Adrenal gland (tissue), 9 donors: ENCODE measurements at regions not wholly inside any gene's neighbourhood (a gene's known extent, or its start where the extent isn't known, plus 50 kb on each side); places are given as distances from the start of the nearest gene placed in this dataset.

ENCODE experiments used
- DNase-seq, 7 donors: peaks; one replicate each; pipeline ENCODE4 v3.0.0-alpha.2; 2019 to 2020
- H3K27ac ChIP-seq, 5 donors: fragments of 200-600 bp; sonication (generic) in 4 of 5; 1 replicate in 3 of 5; 2 replicates in 2 of 5; pipeline versions ENCODE4 v1.5.1 to v1.8.0; 2016 to 2020; ENCODE audit warnings: mild to moderate bottlenecking in 1 of 5
- H3K27me3 ChIP-seq: fragments of 200-600 bp; 2 replicates; pipeline ENCODE4 v1.8.0; 2021
- H3K36me3 ChIP-seq, 2 donors: fragments of 200-600 bp; replicated peaks in 1 of 2; 1 replicate in 1 of 2; 2 replicates in 1 of 2; pipeline versions ENCODE4 v1.5.1 to v1.8.0; 2018 to 2022
- H3K4me1 ChIP-seq, 2 donors: fragments of 200-600 bp; replicated peaks in 1 of 2; 1 replicate in 1 of 2; 2 replicates in 1 of 2; pipeline versions ENCODE4 v1.5.1 to v1.8.0; 2018 to 2021
- H3K4me3 ChIP-seq, 4 donors: fragments of 200-600 bp; sonication (generic) in 3 of 4; one replicate each; pipeline ENCODE4 v1.5.1; 2016 to 2018
- H3K9me3 ChIP-seq, 3 donors: fragments of 200-600 bp; sonication (generic) in 1 of 3; replicated peaks in 1 of 3; 1 replicate in 2 of 3; 2 replicates in 1 of 3; pipeline versions ENCODE4 v1.5.1 to v1.8.0; 2016 to 2021
- CTCF ChIP-seq, 6 experiments: fragments of 450-650 bp in 4 of 6; fragments of 200-600 bp in 2 of 6; sonication (generic) in 1 of 6; IDR thresholded peaks; 1 replicate in 5 of 6; 2 replicates in 1 of 6; pipeline versions ENCODE4 v1.5.1 to v1.8.0; 2016 to 2021; ENCODE audit warnings: antibody characterized with exemption in 6 of 6, mild to moderate bottlenecking in 2 of 6, moderate library complexity in 1 of 6
- POLR2A ChIP-seq, 2 donors: fragments of 450-650 bp; IDR thresholded peaks; one replicate each; pipeline ENCODE4 v1.6.1; 2017; ENCODE audit warnings: antibody characterized with exemption in 2 of 2, mild to moderate bottlenecking in 2 of 2, moderate library complexity in 1 of 2
- WGBS, 4 donors: extraction: QIAGEN DNeasy Blood & Tissue Kit in 2 of 4; methylation state at CpG; one replicate each; pipeline versions ENCODE4 v1.1.5 to v1.1.7; 2013 to 2017; 5-methylcytosine and 5-hydroxymethylcytosine counted together
- intact Hi-C, 2 donors: fragments of 100-400 bp; cut with DNase I; formaldehyde crosslinking; loops; one replicate each; pipeline versions ENCODE4 v1.14.1 to v1.15.0; 2022 to 2023
- donor health status: healthy with polysubstance abuse.
- donor health status: Bipolar disorder and iron deficiency.
- donor health status: DM: yes; HTN: yes; CAD: no.
- donor health status: DM: no; HTN: no; CAD: no.
- donor health status: DM: no; HTN: no; CAD: no.

DNA sequence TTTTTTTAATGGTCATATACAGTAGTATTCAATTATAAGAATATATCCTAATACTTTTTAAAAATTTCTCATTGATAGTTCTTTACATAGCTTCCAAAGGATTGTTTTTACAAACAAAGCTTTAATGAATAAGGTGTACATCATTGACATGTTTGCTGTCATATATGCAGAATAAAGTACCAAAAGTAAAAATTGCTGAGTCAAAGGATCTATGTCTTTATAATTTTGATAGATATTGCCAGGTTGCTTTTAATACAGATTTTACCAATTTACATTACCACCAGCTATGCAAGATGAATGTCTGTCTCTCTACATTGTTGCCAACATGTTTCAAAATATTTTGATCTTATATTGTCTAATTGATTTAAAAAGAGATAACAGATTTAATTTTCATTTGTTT is 173.9 kb upstream of the FAM78B start:
- Histone ChIP-seq H3K27ac (no peak overlapping the region), H3K4me3 (no peak overlapping the region), H3K27me3 (no peaks in the 10 kb centered on the region), H3K36me3 (no peaks in the 10 kb centered on the region), H3K4me1 (no peaks in the 10 kb centered on the region), H3K9me3 (no peaks in the 10 kb centered on the region)
- intact Hi-C loops = no loop called here
- TF ChIP-seq CTCF (IDR thresholded peaks at IDR 0.05) (no peak), POLR2A (IDR thresholded peaks at IDR 0.05) (no peak)
- no peak for DNase-seq

GRCh38 chr1:166343276-166343675 is 176.5 kb upstream of the FAM78B start:
- intact Hi-C loops = no loop called here
- Histone ChIP-seq H3K4me3 (no peak overlapping the region), H3K27me3 (no peaks in the 10 kb centered on the region), H3K27ac (no peak overlapping the region), H3K9me3 (no peaks in the 10 kb centered on the region), H3K4me1 (no peaks in the 10 kb centered on the region), H3K36me3 (no peaks in the 10 kb centered on the region)
- WGBS, 4 donors = 88 to 95% (median 92%) methylated on average over 12 to 22 of the region's 22 CpGs
- no peak for DNase-seq
- TF ChIP-seq POLR2A (IDR thresholded peaks at IDR 0.05) (no peak), CTCF (IDR thresholded peaks at IDR 0.05) (no peak)

DNA sequence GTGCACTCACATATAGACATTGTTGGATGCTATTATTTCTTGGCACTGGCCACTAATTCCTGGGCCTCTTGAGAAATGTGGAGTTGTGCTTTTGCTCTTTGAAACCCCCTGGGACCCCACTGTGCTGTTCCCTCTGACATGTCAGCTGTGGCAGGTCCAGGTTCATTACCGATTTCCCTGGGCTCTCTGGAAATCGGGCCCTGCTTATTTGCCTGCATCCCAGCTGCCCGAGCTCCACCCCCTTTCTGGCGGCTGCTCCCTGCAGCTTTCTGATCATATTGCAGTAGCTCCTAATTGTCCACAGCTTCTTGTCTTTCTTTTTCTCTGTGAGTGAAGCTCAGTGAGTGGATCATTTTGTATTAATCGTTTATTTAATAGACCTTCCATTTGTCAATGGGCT is 183.7 kb upstream of the FAM78B start:
- no peak for DNase-seq
- 53 to 58% (median 55%) methylated on average over 5 of the region's 5 CpGs for WGBS, 4 donors
- Histone ChIP-seq H3K4me1 (no peaks in the 10 kb centered on the region), H3K36me3 (no peaks in the 10 kb centered on the region), H3K9me3 (no peaks in the 10 kb centered on the region), H3K4me3 (no peak overlapping the region), H3K27ac (no peak overlapping the region), H3K27me3 (no peaks in the 10 kb centered on the region)
- intact Hi-C loops = no loop called here
- TF ChIP-seq POLR2A (IDR thresholded peaks at IDR 0.05) (no peak), CTCF (IDR thresholded peaks at IDR 0.05) (no peak)

DNA sequence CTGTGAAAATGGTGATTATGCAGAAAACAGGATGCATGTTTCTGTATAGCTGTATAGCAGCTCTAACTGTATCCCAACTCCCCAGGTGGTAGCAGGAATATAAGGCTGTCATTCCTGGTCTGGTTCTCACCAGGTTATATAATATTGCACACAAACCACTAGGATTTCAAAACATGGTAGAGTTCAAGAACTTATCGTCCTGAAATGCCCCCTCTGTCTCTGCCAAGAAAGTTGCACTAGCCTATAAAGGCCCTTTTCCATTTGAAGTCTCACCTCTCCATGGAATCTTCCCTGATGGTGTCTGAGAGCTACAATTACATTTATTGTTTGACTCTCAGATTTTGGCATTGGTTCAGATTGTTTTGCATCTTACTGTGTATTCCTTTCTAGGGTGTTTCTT is 184.9 kb upstream of the FAM78B start:
- TF ChIP-seq CTCF (IDR thresholded peaks at IDR 0.05) (no peak), POLR2A (IDR thresholded peaks at IDR 0.05) (no peak)
- 45 to 69% (median 59%) methylated on average over 1 of the region's 1 CpG for WGBS, 4 donors

More for the DNA sequence above, 184.9 kb upstream of the FAM78B start:
- Histone ChIP-seq H3K4me3 (no peak overlapping the region), H3K36me3 (no peaks in the 10 kb centered on the region), H3K27ac (no peak overlapping the region), H3K9me3 (no peaks in the 10 kb centered on the region), H3K4me1 (no peaks in the 10 kb centered on the region), H3K27me3 (no peaks in the 10 kb centered on the region)
- intact Hi-C loops = no loop called here
- no peak for DNase-seq
